Thyroid gland (tissue), 4 donors: ENCODE measurements at regions not wholly inside any gene's neighbourhood (a gene's known extent, or its start where the extent isn't known, plus 50 kb on each side); places are given as distances from the start of the nearest gene placed in this dataset.

Experiments
- CTCF ChIP-seq, 6 experiments: fragments of 200-600 bp in 3 of 6; fragments of 450-650 bp in 3 of 6; sonication (generic) in 3 of 6; IDR thresholded peaks; one replicate each; pipeline ENCODE4 v1.5.1; 2016 to 2019; ENCODE audit warnings: antibody characterized with exemption in 6 of 6, mild to moderate bottlenecking in 2 of 6, inconsistent platforms in 1 of 6, moderate library complexity in 1 of 6
- POLR2A ChIP-seq, 2 donors: fragments of 450-650 bp; IDR thresholded peaks; one replicate each; pipeline ENCODE4 v1.6.1; 2017; ENCODE audit warnings: antibody characterized with exemption in 2 of 2, mild to moderate bottlenecking in 2 of 2, moderate library complexity in 1 of 2

- TF ChIP-seq CTCF (IDR thresholded peaks at IDR 0.05): no peak
- no peak for TF ChIP-seq POLR2A (IDR thresholded peaks at IDR 0.05)
These were observed 1586.9 kb downstream of the TECRL start for GRCh38 chr4:62822306-62822705.
